SK-N-SH treated with all-trans-retinoic acid at 6 μM for 48 hours (cell line): ENCODE measurements at regions not wholly inside any gene's neighbourhood (a gene's known extent, or its start where the extent isn't known, plus 50 kb on each side); places are given as distances from the start of the nearest gene placed in this dataset.

ENCODE experiments used
- ATAC-seq: fragments of 200-7000 bp; cut with Tn5 transposase; 3 replicates; pipeline ENCODE4 v1.9.1; 2020; ENCODE audit warnings: mild to moderate bottlenecking, moderate library complexity
- ARNTL ChIP-seq: fragments of 450-650 bp; formaldehyde crosslinking; IDR thresholded peaks from 2 replicates; pipeline ENCODE4 v1.5.0; 2020; ENCODE audit warnings: low read depth, mild to moderate bottlenecking, moderate library complexity, borderline replicate concordance
- BACH2 ChIP-seq: fragments of 250-450 bp; sonication (Bioruptor Pico); IDR thresholded peaks from 2 replicates; pipeline ENCODE4 v1.9.0; 2021; ENCODE audit warnings: mild to moderate bottlenecking, borderline replicate concordance
- CSDC2 ChIP-seq: fragments of 250-450 bp; sonication (Bioruptor Pico); IDR thresholded peaks from 2 replicates; pipeline ENCODE4 v1.5.0; 2020; ENCODE audit warnings: mild to moderate bottlenecking, moderate library complexity
- GLIS3 ChIP-seq: fragments of 250-450 bp; sonication (Bioruptor Pico); IDR thresholded peaks from 2 replicates; pipeline ENCODE4 v1.5.0; 2020; ENCODE audit warnings: mild to moderate bottlenecking, moderate library complexity
- ISL1 ChIP-seq: fragments of 250-450 bp; sonication (Bioruptor Pico); IDR thresholded peaks from 2 replicates; pipeline ENCODE4 v2.1.2; 2022; ENCODE audit warnings: mild to moderate bottlenecking, moderate library complexity
- PPARA ChIP-seq: fragments of 250-450 bp; sonication (Bioruptor Pico); IDR thresholded peaks from 2 replicates; pipeline ENCODE4 v1.5.0; 2020; ENCODE audit warnings: mild to moderate bottlenecking, borderline replicate concordance
- SNAI2 ChIP-seq: fragments of 250-450 bp; sonication (Bioruptor Pico); IDR thresholded peaks from 2 replicates; pipeline ENCODE4 v1.5.0; 2020; ENCODE audit warnings: mild to moderate bottlenecking, moderate library complexity
- TCF4 ChIP-seq: fragments of 250-450 bp; sonication (Bioruptor Pico); IDR thresholded peaks from 2 replicates; pipeline ENCODE4 v1.8.0; 2021; ENCODE audit warnings: mild to moderate bottlenecking, moderate library complexity, borderline replicate concordance
- TOX ChIP-seq: fragments of 250-450 bp; sonication (Bioruptor Pico); IDR thresholded peaks from 2 replicates; pipeline ENCODE4 v1.8.0; 2021; ENCODE audit warnings: mild to moderate bottlenecking, moderate library complexity, borderline replicate concordance
- ZC3H10 ChIP-seq: fragments of 250-450 bp; sonication (Bioruptor Pico); IDR thresholded peaks from 2 replicates; pipeline ENCODE4 v1.5.1; 2021; ENCODE audit warnings: mild to moderate bottlenecking, moderate library complexity
- ZFP3 ChIP-seq: fragments of 250-450 bp; sonication (Bioruptor Pico); IDR thresholded peaks from 2 replicates; pipeline ENCODE4 v1.5.0; 2020; ENCODE audit warnings: mild to moderate bottlenecking, moderate library complexity
- ZFP30 ChIP-seq: fragments of 450-650 bp; formaldehyde crosslinking; IDR thresholded peaks from 2 replicates; pipeline ENCODE4 v1.5.0; 2022; ENCODE audit warnings: mild to moderate bottlenecking, moderate library complexity
- ZNF565 ChIP-seq: fragments of 450-650 bp; formaldehyde crosslinking; conservative IDR thresholded peaks from 2 replicates; pipeline ENCODE4 v1.5.0; 2020; ENCODE audit warnings: low read depth, mild to moderate bottlenecking, moderate library complexity
- ZNF70 ChIP-seq: fragments of 450-650 bp; formaldehyde crosslinking; IDR thresholded peaks from 2 replicates; pipeline ENCODE4 v1.5.0; 2020; ENCODE audit warnings: mild to moderate bottlenecking, moderate library complexity
- ZNF8 ChIP-seq: fragments of 450-650 bp; formaldehyde crosslinking; IDR thresholded peaks from 2 replicates; pipeline ENCODE4 v1.5.0; 2020; ENCODE audit warnings: mild to moderate bottlenecking, moderate library complexity
- TF ChIP-seq, protein P1 (sequence below): fragments of 250-450 bp; sonication (Bioruptor Pico); IDR thresholded peaks from 2 replicates; pipeline ENCODE4 v1.5.0; 2020; ENCODE audit warnings: mild to moderate bottlenecking, moderate library complexity
- TF ChIP-seq, protein P2 (sequence below): fragments of 250-450 bp; sonication (Bioruptor Pico); IDR thresholded peaks from 2 replicates; pipeline ENCODE4 v1.8.0; 2020; ENCODE audit warnings: mild to moderate bottlenecking, moderate library complexity, borderline replicate concordance
- TF ChIP-seq, protein P3 (sequence below): fragments of 250-450 bp; sonication (Bioruptor Pico); IDR thresholded peaks from 2 replicates; pipeline ENCODE4 v1.5.1; 2021; ENCODE audit warnings: mild to moderate bottlenecking, moderate library complexity
- TF ChIP-seq, protein P4 (sequence below): fragments of 250-450 bp; sonication (Bioruptor Pico); IDR thresholded peaks from 2 replicates; pipeline ENCODE4 v1.5.1; 2020; ENCODE audit warnings: low read depth, mild to moderate bottlenecking, moderate library complexity

DNA sequence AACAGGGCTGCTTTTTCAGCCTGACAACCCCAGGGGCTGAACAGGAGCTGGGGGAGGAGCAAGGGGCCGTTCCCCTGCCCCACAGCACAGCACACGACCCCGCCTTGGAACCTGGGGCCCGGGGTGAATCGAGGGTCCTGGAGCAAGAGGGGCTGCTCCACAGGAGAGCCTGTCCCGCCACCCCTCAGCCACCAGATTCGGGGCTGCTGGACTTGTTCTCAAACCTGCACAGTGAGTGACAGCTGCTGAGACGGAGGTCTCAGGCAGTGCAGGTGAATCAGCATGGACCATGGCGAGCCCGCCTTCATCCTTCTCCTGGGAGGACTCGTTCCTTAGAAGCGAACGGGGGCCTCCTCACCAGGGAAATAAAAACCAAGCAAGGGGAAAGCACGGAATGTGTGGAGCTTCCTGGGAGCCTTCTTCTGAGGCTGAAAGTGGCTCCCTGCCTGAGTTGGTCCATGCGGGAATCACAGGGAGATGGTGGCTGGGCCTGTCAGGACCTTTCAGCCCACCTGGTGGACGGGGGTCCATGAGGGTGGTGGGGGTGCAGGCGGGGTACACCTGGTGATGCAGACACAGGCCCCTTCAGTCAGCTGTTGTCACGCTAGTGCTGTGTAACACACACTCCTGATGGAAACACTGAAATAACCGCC lies 125.4 kb downstream of the SIK1 start:
- no peak for ATAC-seq
- no peak for TF ChIP-seq ISL1 (CRISPR knock-in tag)
- TF ChIP-seq, protein P1, sequence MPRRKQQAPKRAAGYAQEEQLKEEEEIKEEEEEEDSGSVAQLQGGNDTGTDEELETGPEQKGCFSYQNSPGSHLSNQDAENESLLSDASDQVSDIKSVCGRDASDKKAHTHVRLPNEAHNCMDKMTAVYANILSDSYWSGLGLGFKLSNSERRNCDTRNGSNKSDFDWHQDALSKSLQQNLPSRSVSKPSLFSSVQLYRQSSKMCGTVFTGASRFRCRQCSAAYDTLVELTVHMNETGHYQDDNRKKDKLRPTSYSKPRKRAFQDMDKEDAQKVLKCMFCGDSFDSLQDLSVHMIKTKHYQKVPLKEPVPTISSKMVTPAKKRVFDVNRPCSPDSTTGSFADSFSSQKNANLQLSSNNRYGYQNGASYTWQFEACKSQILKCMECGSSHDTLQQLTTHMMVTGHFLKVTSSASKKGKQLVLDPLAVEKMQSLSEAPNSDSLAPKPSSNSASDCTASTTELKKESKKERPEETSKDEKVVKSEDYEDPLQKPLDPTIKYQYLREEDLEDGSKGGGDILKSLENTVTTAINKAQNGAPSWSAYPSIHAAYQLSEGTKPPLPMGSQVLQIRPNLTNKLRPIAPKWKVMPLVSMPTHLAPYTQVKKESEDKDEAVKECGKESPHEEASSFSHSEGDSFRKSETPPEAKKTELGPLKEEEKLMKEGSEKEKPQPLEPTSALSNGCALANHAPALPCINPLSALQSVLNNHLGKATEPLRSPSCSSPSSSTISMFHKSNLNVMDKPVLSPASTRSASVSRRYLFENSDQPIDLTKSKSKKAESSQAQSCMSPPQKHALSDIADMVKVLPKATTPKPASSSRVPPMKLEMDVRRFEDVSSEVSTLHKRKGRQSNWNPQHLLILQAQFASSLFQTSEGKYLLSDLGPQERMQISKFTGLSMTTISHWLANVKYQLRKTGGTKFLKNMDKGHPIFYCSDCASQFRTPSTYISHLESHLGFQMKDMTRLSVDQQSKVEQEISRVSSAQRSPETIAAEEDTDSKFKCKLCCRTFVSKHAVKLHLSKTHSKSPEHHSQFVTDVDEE (CRISPR knock-in tag): no peak
- no peak for TF ChIP-seq SNAI2 (CRISPR knock-in tag)
- TF ChIP-seq, protein P2, sequence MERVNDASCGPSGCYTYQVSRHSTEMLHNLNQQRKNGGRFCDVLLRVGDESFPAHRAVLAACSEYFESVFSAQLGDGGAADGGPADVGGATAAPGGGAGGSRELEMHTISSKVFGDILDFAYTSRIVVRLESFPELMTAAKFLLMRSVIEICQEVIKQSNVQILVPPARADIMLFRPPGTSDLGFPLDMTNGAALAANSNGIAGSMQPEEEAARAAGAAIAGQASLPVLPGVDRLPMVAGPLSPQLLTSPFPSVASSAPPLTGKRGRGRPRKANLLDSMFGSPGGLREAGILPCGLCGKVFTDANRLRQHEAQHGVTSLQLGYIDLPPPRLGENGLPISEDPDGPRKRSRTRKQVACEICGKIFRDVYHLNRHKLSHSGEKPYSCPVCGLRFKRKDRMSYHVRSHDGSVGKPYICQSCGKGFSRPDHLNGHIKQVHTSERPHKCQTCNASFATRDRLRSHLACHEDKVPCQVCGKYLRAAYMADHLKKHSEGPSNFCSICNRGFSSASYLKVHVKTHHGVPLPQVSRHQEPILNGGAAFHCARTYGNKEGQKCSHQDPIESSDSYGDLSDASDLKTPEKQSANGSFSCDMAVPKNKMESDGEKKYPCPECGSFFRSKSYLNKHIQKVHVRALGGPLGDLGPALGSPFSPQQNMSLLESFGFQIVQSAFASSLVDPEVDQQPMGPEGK (CRISPR knock-in tag): no peak
- TF ChIP-seq, protein P3, sequence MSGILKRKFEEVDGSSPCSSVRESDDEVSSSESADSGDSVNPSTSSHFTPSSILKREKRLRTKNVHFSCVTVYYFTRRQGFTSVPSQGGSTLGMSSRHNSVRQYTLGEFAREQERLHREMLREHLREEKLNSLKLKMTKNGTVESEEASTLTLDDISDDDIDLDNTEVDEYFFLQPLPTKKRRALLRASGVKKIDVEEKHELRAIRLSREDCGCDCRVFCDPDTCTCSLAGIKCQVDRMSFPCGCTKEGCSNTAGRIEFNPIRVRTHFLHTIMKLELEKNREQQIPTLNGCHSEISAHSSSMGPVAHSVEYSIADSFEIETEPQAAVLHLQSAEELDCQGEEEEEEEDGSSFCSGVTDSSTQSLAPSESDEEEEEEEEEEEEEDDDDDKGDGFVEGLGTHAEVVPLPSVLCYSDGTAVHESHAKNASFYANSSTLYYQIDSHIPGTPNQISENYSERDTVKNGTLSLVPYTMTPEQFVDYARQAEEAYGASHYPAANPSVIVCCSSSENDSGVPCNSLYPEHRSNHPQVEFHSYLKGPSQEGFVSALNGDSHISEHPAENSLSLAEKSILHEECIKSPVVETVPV (CRISPR knock-in tag): no peak
- no peak for TF ChIP-seq ZFP30
- TF ChIP-seq ARNTL: no peak
- TF ChIP-seq ZFP3 (CRISPR knock-in tag): no peak
- no peak for TF ChIP-seq ZNF565 (CRISPR knock-in tag)

DNA sequence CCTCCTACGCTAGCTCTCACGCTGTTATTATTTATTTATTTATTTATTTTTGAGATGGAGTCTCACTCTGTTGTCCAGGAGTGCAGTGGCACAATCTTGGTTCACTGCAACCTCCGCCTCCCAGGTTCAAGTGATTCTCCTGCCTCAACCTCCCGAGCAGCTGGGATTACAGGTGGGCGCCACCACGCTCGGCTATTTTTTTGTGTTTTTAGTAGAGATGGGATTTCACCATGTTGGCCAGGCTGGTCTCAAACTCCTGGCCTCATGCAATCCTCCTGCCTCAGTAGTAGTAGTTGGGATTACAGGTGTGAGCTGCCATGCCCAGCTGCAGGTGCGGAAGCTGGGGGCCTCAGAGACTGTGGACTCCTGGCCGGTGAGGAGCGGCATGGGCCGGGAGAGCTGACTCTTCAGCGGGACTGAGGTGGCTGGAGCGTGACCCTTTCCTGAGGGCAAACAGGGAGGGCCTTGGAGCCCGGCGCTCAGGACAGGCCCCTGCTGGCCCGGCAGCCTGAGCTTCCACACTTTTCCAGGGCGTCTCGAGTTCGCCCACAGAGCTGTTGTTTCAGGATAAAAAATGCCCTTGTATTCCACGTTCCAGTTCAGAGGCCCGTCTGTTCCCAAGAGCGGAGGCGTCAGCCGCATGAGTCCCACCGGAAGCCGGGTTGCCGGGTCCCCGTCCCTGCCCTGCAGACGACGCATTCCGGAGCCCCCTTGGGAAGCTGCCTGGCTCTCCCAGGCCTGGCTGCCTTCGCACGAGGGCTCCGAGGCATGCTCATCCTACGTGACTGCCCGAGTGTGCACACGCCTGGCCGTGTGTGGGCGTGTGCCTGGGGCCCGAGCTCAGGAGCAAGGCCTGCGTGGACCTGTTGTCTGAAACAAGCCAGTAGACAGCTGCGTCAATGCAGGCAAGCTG lies 126.2 kb downstream of the SIK1 start:
- no peak for ATAC-seq
- no peak for TF ChIP-seq TCF4 (CRISPR knock-in tag)
- no peak for TF ChIP-seq PPARA
- TF ChIP-seq ZNF8: no peak
- no peak for TF ChIP-seq ZNF70 (CRISPR knock-in tag)

DNA sequence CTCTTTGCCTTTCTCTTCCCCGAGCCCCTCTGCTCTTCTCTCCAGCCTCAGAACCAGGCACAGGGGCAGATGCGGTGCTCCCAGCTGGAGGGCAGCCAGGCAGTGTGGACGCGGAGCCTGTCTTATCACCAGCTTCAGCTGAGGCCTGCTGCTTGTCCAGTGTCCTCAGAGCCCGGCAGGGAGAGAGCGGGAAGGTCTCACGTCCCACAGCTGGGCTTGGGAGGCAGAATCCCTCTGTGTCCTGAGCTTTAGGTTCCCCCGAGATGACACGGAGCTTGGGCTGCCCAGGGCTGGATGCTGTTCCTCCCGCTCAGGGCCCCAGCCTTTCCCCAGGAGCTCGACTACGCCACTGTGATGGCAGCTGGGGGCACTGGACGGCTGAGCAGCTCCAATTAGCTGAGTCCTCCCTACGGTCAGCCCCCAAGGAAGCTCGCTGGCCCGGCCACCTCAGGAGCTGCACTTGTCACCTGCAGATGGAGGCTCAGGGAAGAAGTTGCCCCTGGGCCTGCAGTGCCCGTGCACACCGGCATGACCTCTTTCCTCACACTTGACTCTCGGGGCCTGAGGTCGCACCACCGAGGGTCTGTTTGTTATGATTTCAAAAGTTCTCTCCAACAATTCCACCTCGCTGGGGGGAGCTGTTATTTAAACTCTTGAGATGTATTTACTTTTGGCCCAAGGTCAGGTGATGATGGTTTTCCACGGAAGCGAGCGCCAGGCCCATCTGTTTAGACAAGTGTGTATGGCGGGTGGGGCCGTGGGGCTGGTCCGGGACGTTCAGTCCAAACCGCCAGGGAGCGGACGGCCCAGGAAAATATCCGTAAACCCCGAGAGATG lies 127.3 kb downstream of the SIK1 start:
- no peak for ATAC-seq

More for the DNA sequence above, 127.3 kb downstream of the SIK1 start:
- no peak for TF ChIP-seq BACH2 (CRISPR knock-in tag)
- TF ChIP-seq, protein P4, sequence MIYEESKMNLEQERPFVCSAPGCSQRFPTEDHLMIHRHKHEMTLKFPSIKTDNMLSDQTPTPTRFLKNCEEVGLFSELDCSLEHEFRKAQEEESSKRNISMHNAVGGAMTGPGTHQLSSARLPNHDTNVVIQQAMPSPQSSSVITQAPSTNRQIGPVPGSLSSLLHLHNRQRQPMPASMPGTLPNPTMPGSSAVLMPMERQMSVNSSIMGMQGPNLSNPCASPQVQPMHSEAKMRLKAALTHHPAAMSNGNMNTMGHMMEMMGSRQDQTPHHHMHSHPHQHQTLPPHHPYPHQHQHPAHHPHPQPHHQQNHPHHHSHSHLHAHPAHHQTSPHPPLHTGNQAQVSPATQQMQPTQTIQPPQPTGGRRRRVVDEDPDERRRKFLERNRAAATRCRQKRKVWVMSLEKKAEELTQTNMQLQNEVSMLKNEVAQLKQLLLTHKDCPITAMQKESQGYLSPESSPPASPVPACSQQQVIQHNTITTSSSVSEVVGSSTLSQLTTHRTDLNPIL: no peak
- no peak for TF ChIP-seq TOX (CRISPR knock-in tag)
- no peak for TF ChIP-seq ZNF70 (CRISPR knock-in tag)
- no peak for TF ChIP-seq CSDC2 (CRISPR knock-in tag)
- TF ChIP-seq ZC3H10 (CRISPR knock-in tag): no peak
- no peak for TF ChIP-seq ZNF8
- no peak for TF ChIP-seq SNAI2 (CRISPR knock-in tag)
- TF ChIP-seq, protein P1 (CRISPR knock-in tag): no peak
- no peak for TF ChIP-seq GLIS3 (CRISPR knock-in tag)
- TF ChIP-seq, protein P2 (CRISPR knock-in tag): no peak
- TF ChIP-seq TCF4 (CRISPR knock-in tag): no peak
- TF ChIP-seq, all 23 proteins: peak for 0
